GM23338 (cell line): ENCODE measurements at regions not wholly inside any gene's neighbourhood (a gene's known extent, or its start where the extent isn't known, plus 50 kb on each side); places are given as distances from the start of the nearest gene placed in this dataset.

Experiments used
- POLR2AphosphoS5 ChIP-seq: IDR thresholded peaks from 2 replicates; pipeline ENCODE4 v1.6.1; 2016; ENCODE audit warnings: antibody characterized with exemption, low read depth
- TF ChIP-seq, protein P1 (sequence below), 2 experiments: fragments of 200-600 bp in 1 of 2; sonication (generic) in 1 of 2; conservative IDR thresholded peaks; 2 replicates each; pipeline versions ENCODE4 v1.5.1 to v1.6.1; 2016 to 2017; ENCODE audit warnings: antibody characterized with exemption in 2 of 2, low read depth in 2 of 2, mild to moderate bottlenecking in 2 of 2, moderate library complexity in 1 of 2

DNA sequence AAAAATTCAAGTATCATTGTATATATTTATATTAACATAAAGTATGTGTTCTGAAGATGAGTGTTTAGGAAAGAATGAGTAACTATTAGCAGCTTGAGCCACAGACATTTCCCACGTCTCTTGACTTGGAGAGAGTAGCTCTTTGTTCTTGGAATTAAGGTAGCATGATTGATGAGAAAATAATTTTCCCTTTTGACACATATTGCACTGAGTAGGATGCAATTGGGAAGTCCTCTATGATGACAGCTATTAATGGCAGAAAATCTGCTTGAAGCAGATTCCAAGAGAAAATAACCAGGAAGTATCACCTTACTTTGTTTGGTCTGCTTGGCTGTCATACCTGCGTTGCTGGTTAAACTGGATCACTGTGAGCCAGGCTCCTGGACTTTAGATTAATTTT, 204.8 kb downstream of the TLE4 start:
- TF ChIP-seq, protein P1, sequence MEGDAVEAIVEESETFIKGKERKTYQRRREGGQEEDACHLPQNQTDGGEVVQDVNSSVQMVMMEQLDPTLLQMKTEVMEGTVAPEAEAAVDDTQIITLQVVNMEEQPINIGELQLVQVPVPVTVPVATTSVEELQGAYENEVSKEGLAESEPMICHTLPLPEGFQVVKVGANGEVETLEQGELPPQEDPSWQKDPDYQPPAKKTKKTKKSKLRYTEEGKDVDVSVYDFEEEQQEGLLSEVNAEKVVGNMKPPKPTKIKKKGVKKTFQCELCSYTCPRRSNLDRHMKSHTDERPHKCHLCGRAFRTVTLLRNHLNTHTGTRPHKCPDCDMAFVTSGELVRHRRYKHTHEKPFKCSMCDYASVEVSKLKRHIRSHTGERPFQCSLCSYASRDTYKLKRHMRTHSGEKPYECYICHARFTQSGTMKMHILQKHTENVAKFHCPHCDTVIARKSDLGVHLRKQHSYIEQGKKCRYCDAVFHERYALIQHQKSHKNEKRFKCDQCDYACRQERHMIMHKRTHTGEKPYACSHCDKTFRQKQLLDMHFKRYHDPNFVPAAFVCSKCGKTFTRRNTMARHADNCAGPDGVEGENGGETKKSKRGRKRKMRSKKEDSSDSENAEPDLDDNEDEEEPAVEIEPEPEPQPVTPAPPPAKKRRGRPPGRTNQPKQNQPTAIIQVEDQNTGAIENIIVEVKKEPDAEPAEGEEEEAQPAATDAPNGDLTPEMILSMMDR (conservative IDR thresholded peaks at IDR 0.05; ENCODE audit: low read depth in 2 of 2), result no peak
- TF ChIP-seq POLR2AphosphoS5, result no peak
